HepG2 (cell line): ENCODE measurements at regions not wholly inside any gene's neighbourhood (a gene's known extent, or its start where the extent isn't known, plus 50 kb on each side); places are given as distances from the start of the nearest gene placed in this dataset.
A peak's percentile ranks its signal among the peaks of the same experiment; 100 is the strongest.

Experiments
- ATAC-seq: fragments of 200-7000 bp; cut with Tn5 transposase; 3 replicates; pipeline ENCODE4 v1.9.1; 2020; ENCODE audit warnings: mild to moderate bottlenecking, moderate library complexity
- BruUV-seq: library from RNA; stranded (reverse); fragments of 400-500 nt; replicated peaks from 2 replicates; lab custom pipeline; 2021; lab: Mats Ljungman, UMichigan
- CTCF ChIA-PET: fragments of 300-600 bp; formaldehyde crosslinking; extraction: SDS; loops from one replicate; lab custom pipeline; 2021; ENCODE audit warnings: low total read pairs, inconsistent platforms, low intra/inter-chr PET ratio; lab: Yijun Ruan, JAX
- POLR2A ChIA-PET: fragments of 350-600 bp; sonication (Branson Sonifier 250); formaldehyde crosslinking; loops from one replicate; lab custom pipeline; 2020; ENCODE audit warnings: antibody characterized with exemption, inconsistent platforms; lab: Yijun Ruan, JAX
- DNase-seq: peaks from one replicate; pipeline ENCODE4 v3.0.0-alpha.2; 2015; ENCODE audit warnings: low spot score
- FAIRE-seq: peaks from 3 replicates; lab custom pipeline; 2011; peaks lifted over from hg19 to GRCh38; lab: Jason Lieb, UNC
- H2AFZ ChIP-seq: one replicate; pipeline ENCODE4 v1.6.1; 2011; ENCODE audit warnings: low read length, inconsistent platforms
- H3K27ac ChIP-seq: fragments of 300-600 bp; 3 replicates; pipeline ENCODE4 v1.8.0; 2011; ENCODE audit warnings: mixed run types, mild to moderate bottlenecking, mixed read lengths, low read length, inconsistent platforms; ENCODE audit not compliant: insufficient read depth; ENCODE audit errors: extremely low read length
- H3K27me3 ChIP-seq, 2 experiments: fragments of 200-600 bp in 1 of 2; 2 replicates in 1 of 2; 3 replicates in 1 of 2; pipeline versions ENCODE4 v1.6.0 to v1.8.0; 2011; ENCODE audit warnings: low read length in 2 of 2, mild to moderate bottlenecking in 2 of 2, moderate library complexity in 2 of 2, inconsistent platforms in 1 of 2; ENCODE audit not compliant: insufficient read depth in 2 of 2, control insufficient read depth in 1 of 2
- H3K36me3 ChIP-seq, 2 experiments: fragments of 200-600 bp in 1 of 2; replicated peaks in 1 of 2; 2 replicates in 1 of 2; 3 replicates in 1 of 2; pipeline versions ENCODE4 v1.5.1 to v1.8.0; 2011; ENCODE audit warnings: low read length in 2 of 2, inconsistent platforms in 1 of 2; ENCODE audit not compliant: insufficient read depth in 2 of 2, control insufficient read depth in 1 of 2
- H3K4me1 ChIP-seq: 2 replicates; pipeline ENCODE4 v1.5.1; 2012; ENCODE audit warnings: low read length, inconsistent platforms; ENCODE audit not compliant: insufficient read depth
- H3K4me2 ChIP-seq: 2 replicates; pipeline ENCODE4 v1.6.0; 2011; ENCODE audit warnings: low read depth, low read length, inconsistent platforms
- H3K4me3 ChIP-seq, 3 experiments: fragments of 200-600 bp in 1 of 3; sonication (generic), shearing (Covaris generic) in 1 of 3; replicated peaks in 1 of 3; 2 replicates each; pipeline ENCODE4 v1.5.1; 2011 to 2016; ENCODE audit warnings: low read length in 3 of 3, inconsistent platforms in 2 of 3, low read depth in 2 of 3, mild to moderate bottlenecking in 2 of 3, control low read depth in 1 of 3, mixed read lengths in 1 of 3; ENCODE audit not compliant: insufficient read depth in 1 of 3
- H3K79me2 ChIP-seq: one replicate; pipeline ENCODE4 v1.6.1; 2011; ENCODE audit warnings: low read length, inconsistent platforms; ENCODE audit not compliant: insufficient read depth
- H3K9ac ChIP-seq: 2 replicates; pipeline ENCODE4 v1.6.0; 2011; ENCODE audit warnings: mild to moderate bottlenecking, low read depth, low read length, inconsistent platforms; ENCODE audit not compliant: insufficient read depth
- H3K9me3 ChIP-seq: 2 replicates; pipeline ENCODE4 v1.5.1; 2012; ENCODE audit warnings: mild to moderate bottlenecking, low read length
- H4K20me1 ChIP-seq: 2 replicates; pipeline ENCODE4 v1.6.0; 2011; ENCODE audit warnings: inconsistent platforms, mild to moderate bottlenecking, low read length, moderate library complexity; ENCODE audit not compliant: insufficient read depth
- FOXA1 ChIP-seq, 2 experiments: fragments of 450-650 bp in 1 of 2; sonication (generic) in 1 of 2; formaldehyde crosslinking in 1 of 2; IDR thresholded peaks; 2 replicates each; pipeline versions ENCODE4 v1.4.0 to v1.6.1; 2016 to 2020; ENCODE audit warnings: missing genetic modification reagents in 1 of 2
- FOXA3 ChIP-seq: IDR thresholded peaks from 2 replicates; pipeline ENCODE4 v1.6.1; 2016; ENCODE audit warnings: missing genetic modification reagents, missing compliant biosample characterization
- HMG20A ChIP-seq: IDR thresholded peaks from 2 replicates; pipeline ENCODE4 v1.6.1; 2016; ENCODE audit warnings: borderline replicate concordance
- RAD21 ChIP-seq: fragments of 450-650 bp; formaldehyde crosslinking; IDR thresholded peaks from 2 replicates; pipeline ENCODE4 v1.5.0; 2020; ENCODE audit warnings: mild to moderate bottlenecking
- SOX13 ChIP-seq, 3 experiments: fragments of 450-650 bp in 1 of 3; sonication (generic) in 1 of 3; formaldehyde crosslinking in 1 of 3; IDR thresholded peaks in 2 of 3; conservative IDR thresholded peaks in 1 of 3; 2 replicates each; pipeline versions ENCODE4 v1.5.0 to v1.6.1; 2016 to 2020; ENCODE audit warnings: antibody characterized with exemption in 1 of 3, mild to moderate bottlenecking in 1 of 3, missing compliant biosample characterization in 1 of 3, missing genetic modification reagents in 1 of 3, moderate library complexity in 1 of 3
- ZNF282 ChIP-seq: fragments of 450-650 bp; IDR thresholded peaks from 2 replicates; pipeline ENCODE4 v1.6.1; 2018; ENCODE audit not compliant: partially characterized antibody
- ZNF563 ChIP-seq: sonication (generic); formaldehyde crosslinking; IDR thresholded peaks from 2 replicates; pipeline ENCODE4 v1.8.0; 2022; ENCODE audit warnings: mild to moderate bottlenecking, moderate library complexity, missing genetic modification reagents
- in situ Hi-C: cut with HindIII; loops from 2 replicates; pipeline ENCODE4 v1.10.0; 2017; ENCODE audit warnings: low pct_unique_long_range_greater_than_20kb; ENCODE audit not compliant: extremely low pct_ligation_motif_present
- intact Hi-C: fragments of 100-400 bp; cut with micrococcal nuclease; formaldehyde crosslinking; loops from one replicate; pipeline ENCODE4 v1.10.0; 2022; ENCODE audit not compliant: unreplicated experiment
- TF ChIP-seq, protein P1 (sequence below): sonication (generic); formaldehyde crosslinking; IDR thresholded peaks from 2 replicates; pipeline ENCODE4 v1.9.0; 2021; ENCODE audit warnings: missing genetic modification reagents, mild to moderate bottlenecking, borderline replicate concordance

DNA sequence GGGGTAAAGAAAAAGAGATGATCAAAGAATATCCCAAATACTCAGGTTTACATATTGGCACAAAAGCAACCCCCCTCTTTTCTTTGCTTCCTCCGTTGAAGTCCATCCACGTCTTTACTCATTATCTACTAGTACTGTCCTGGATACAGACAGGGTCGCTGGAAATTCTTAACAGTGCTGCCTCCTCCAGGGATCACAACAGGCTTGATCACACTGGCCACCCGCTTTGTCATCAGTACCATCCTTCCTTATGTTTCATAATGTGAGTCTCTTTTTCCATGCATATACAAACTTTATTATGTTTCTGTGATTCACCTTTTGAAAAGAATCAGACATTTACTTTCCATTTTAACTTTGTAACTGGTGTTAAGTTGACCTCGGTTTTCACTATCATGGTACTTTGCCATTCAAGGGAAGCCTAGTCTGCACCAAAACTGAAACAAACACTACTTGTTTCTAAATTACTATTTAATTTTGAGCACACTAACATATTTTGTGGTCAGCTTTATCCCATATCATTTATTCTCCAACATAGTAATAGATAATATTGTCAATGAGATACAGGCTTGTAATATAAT is 387.5 kb upstream of the PPP1R2C start (continued):
- TF ChIP-seq ZNF563 (CRISPR knock-in tag) (no peak), ZNF282 (no peak)

DNA sequence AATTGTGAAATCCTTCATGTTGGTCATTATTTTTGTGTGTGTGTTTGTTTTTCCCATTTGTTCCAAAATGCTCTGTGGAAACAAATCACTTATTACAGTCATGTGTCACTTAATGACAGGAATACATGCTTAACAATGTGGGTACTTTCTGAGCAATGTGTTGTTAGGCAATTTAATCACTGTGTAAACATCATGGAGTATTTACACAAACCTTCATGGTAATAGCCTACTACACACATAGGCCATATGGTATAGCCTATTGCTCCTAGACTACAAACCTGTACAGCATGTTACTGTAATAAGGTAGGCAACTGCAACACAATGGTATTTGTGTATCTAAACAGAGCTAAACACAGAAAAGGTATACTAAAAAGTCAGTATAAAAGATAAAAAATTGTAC is 388.9 kb upstream of the PPP1R2C start:
- Histone ChIP-seq H2AFZ (no peak overlapping the region), H3K4me1 (no peaks in the 10 kb centered on the region), H3K27me3 (no peaks in the 10 kb centered on the region), H4K20me1 (no peaks in the 10 kb centered on the region), H3K9me3 (no peaks in the 10 kb centered on the region), H3K79me2 (no peaks in the 10 kb centered on the region), H3K9ac (no peak overlapping the region), H3K27ac (no peak overlapping the region), H3K4me2 (no peak overlapping the region), H3K36me3 (no peaks in the 10 kb centered on the region), H3K4me3 (no peak overlapping the region)
- intact Hi-C loops = no loop called here
- BruUV-seq = no TSS peak
- ChIA-PET CTCF (no interaction called here), POLR2A (no interaction called here)
- TF ChIP-seq FOXA1 (IDR thresholded peaks at IDR 0.05) (no peak), FOXA1 (CRISPR knock-in tag; IDR thresholded peaks at IDR 0.05) (peak; percentile 35; the same call in 1 of the 2 replicates), HMG20A (0 out of 2 replicates have a peak, but pooled peaks have one; percentile 27), RAD21 (no peak), SOX13 (IDR thresholded peaks at IDR 0.05) (no peak), SOX13 (CRISPR knock-in tag; conservative IDR thresholded peaks at IDR 0.05 in 1 of 2, IDR thresholded peaks at IDR 0.05 in 1 of 2) (peak in 1 of 2 experiments; percentile 19; a peak in 1 of 4 replicates), FOXA3 (CRISPR knock-in tag) (peak; percentile 63)
- TF ChIP-seq, protein P1, sequence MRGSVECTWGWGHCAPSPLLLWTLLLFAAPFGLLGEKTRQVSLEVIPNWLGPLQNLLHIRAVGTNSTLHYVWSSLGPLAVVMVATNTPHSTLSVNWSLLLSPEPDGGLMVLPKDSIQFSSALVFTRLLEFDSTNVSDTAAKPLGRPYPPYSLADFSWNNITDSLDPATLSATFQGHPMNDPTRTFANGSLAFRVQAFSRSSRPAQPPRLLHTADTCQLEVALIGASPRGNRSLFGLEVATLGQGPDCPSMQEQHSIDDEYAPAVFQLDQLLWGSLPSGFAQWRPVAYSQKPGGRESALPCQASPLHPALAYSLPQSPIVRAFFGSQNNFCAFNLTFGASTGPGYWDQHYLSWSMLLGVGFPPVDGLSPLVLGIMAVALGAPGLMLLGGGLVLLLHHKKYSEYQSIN (CRISPR knock-in tag) = no peak
- in situ Hi-C loops = no loop called here
- FAIRE-seq (no peak), DNase-seq (peak; percentile 3), ATAC-seq (no peak)
